Fibroblast of lung (primary cell): ENCODE measurements at regions not wholly inside any gene's neighbourhood (a gene's known extent, or its start where the extent isn't known, plus 50 kb on each side); places are given as distances from the start of the nearest gene placed in this dataset.

ENCODE experiments used
- DNase-seq, 2 donors: peaks; one replicate each; pipeline versions ENCODE4 v3.0.0 to v3.0.0-alpha.2; 2010; ENCODE audit warnings: low read depth in 2 of 2
- H2AFZ ChIP-seq: 2 replicates; pipeline ENCODE4 v1.5.1; 2012; ENCODE audit warnings: low read length, control low read depth, inconsistent platforms
- H3K27ac ChIP-seq: 2 replicates; pipeline ENCODE4 v1.5.1; 2011; ENCODE audit warnings: low read length, control low read depth; ENCODE audit not compliant: insufficient read depth
- H3K27me3 ChIP-seq: 2 replicates; pipeline ENCODE4 v1.5.1; 2011; ENCODE audit warnings: mild to moderate bottlenecking, low read length; ENCODE audit not compliant: control insufficient read depth, insufficient read depth
- H3K36me3 ChIP-seq: 2 replicates; pipeline ENCODE4 v1.5.1; 2011; ENCODE audit warnings: low read length; ENCODE audit not compliant: control insufficient read depth, insufficient read depth
- H3K4me1 ChIP-seq: 2 replicates; pipeline ENCODE4 v1.5.1; 2011; ENCODE audit warnings: low read length; ENCODE audit not compliant: control insufficient read depth, insufficient read depth; ENCODE audit errors: extremely low read depth
- H3K4me2 ChIP-seq: 2 replicates; pipeline ENCODE4 v1.5.1; 2011; ENCODE audit warnings: low read length, control low read depth; ENCODE audit not compliant: insufficient read depth; ENCODE audit errors: extremely low read depth
- H3K4me3 ChIP-seq, 4 experiments: fragments of 200-600 bp in 1 of 4; sonication (generic) in 1 of 4; replicated peaks in 1 of 4; 2 replicates each; pipeline ENCODE4 v1.5.1; 2011 to 2016; ENCODE audit warnings: low read length in 4 of 4, low read depth in 3 of 4, mild to moderate bottlenecking in 3 of 4, control low read depth in 2 of 4, inconsistent platforms in 1 of 4, mixed read lengths in 1 of 4; ENCODE audit not compliant: insufficient read depth in 1 of 4; ENCODE audit errors: control extremely low read depth in 1 of 4
- H3K79me2 ChIP-seq: 2 replicates; pipeline ENCODE4 v1.5.1; 2012; ENCODE audit warnings: mild to moderate bottlenecking, low read length, inconsistent platforms; ENCODE audit not compliant: control insufficient read depth, insufficient read depth
- H3K9ac ChIP-seq: 2 replicates; pipeline ENCODE4 v1.5.1; 2011; ENCODE audit warnings: mild to moderate bottlenecking, low read length, control low read depth; ENCODE audit not compliant: insufficient read depth
- H3K9me3 ChIP-seq: 2 replicates; pipeline ENCODE4 v1.5.1; 2012; ENCODE audit warnings: low read depth, low read length; ENCODE audit not compliant: control insufficient read depth, insufficient read depth
- H4K20me1 ChIP-seq: 2 replicates; pipeline ENCODE4 v1.5.1; 2011; ENCODE audit warnings: low read length; ENCODE audit not compliant: control insufficient read depth, insufficient read depth; ENCODE audit errors: extremely low read depth
- EZH2 ChIP-seq: IDR thresholded peaks from 2 replicates; pipeline ENCODE4 v1.5.1; 2012; ENCODE audit warnings: low read length, control low read depth, mild to moderate bottlenecking; ENCODE audit errors: missing control alignments
- TF ChIP-seq, protein P1 (sequence below), 2 donors: IDR thresholded peaks in 1 of 2; conservative IDR thresholded peaks in 1 of 2; 1 replicate in 1 of 2; 2 replicates in 1 of 2; pipeline ENCODE4 v1.5.1; 2011 to 2012; ENCODE audit warnings: low read length in 2 of 2, control low read depth in 1 of 2, inconsistent platforms in 1 of 2, low read depth in 1 of 2, mild to moderate bottlenecking in 1 of 2

DNA sequence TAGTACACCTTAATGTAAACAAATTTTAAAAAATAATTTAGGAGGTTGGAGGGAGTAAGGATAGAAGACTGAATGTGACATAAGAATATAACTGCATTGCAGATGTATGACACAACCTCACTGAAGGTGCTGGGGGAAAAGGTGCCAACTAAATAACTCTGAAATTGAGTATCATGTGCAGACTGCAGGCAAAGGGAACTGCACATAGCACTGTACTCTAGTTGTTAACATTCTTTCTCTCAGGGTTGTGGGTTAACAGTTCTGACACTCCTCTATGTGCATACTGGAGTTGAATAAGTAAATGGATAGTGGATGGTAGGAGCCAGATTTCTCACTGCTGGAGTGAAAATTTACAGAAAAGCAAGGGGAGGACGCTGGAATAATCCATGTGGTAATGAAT lies 451.9 kb upstream of the CDH4 start:
- Histone ChIP-seq H3K9ac (no peak overlapping the region), H3K4me1 (no peaks in the 10 kb centered on the region), H4K20me1 (no peaks in the 10 kb centered on the region), H2AFZ (no peak overlapping the region), H3K36me3 (no peaks in the 10 kb centered on the region), H3K9me3 (no peaks in the 10 kb centered on the region), H3K4me2 (no peak overlapping the region), H3K79me2 (no peaks in the 10 kb centered on the region), H3K27me3 (no peaks in the 10 kb centered on the region), H3K27ac (no peak overlapping the region), H3K4me3 (no peak overlapping the region)
- no peak for TF ChIP-seq EZH2
- TF ChIP-seq, protein P1, sequence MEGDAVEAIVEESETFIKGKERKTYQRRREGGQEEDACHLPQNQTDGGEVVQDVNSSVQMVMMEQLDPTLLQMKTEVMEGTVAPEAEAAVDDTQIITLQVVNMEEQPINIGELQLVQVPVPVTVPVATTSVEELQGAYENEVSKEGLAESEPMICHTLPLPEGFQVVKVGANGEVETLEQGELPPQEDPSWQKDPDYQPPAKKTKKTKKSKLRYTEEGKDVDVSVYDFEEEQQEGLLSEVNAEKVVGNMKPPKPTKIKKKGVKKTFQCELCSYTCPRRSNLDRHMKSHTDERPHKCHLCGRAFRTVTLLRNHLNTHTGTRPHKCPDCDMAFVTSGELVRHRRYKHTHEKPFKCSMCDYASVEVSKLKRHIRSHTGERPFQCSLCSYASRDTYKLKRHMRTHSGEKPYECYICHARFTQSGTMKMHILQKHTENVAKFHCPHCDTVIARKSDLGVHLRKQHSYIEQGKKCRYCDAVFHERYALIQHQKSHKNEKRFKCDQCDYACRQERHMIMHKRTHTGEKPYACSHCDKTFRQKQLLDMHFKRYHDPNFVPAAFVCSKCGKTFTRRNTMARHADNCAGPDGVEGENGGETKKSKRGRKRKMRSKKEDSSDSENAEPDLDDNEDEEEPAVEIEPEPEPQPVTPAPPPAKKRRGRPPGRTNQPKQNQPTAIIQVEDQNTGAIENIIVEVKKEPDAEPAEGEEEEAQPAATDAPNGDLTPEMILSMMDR (conservative IDR thresholded peaks at IDR 0.05 in 1 of 2, IDR thresholded peaks at IDR 0.05 in 1 of 2; ENCODE audit: low read depth in 1 of 2, low read length in 2 of 2), result no peak
- DNase-seq, result no peak

DNA sequence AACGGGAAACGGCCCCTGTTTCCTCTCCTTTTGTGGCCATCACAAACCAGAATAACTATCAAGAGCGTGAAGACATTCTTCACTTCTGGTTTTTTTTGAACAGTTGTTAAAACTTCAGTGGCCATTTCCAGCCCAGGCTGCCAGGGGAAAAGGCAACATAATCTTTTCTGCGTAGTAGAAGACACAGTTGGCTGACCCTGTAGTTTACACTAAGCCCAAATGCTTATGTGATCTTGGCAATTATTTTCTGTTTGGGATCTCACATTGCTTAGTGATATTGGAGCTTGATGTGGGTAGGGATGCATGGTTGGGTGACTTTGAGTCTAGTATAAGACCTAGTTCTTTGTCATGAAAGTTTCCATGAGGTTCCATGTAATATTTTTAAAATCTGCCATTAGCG lies 449.4 kb upstream of the CDH4 start:
- TF ChIP-seq EZH2, result no peak
- TF ChIP-seq, protein P1 (conservative IDR thresholded peaks at IDR 0.05 in 1 of 2, IDR thresholded peaks at IDR 0.05 in 1 of 2; ENCODE audit: low read depth in 1 of 2, low read length in 2 of 2), result no peak
- no peak overlapping the region for H3K4me2 ChIP-seq
- no peaks in the 10 kb centered on the region for H3K36me3 ChIP-seq
- no peaks in the 10 kb centered on the region for H3K4me1 ChIP-seq
- no peaks in the 10 kb centered on the region for H3K9me3 ChIP-seq
- H3K27ac ChIP-seq, result no peak overlapping the region
- no peaks in the 10 kb centered on the region for H3K27me3 ChIP-seq
- no peak overlapping the region for H3K4me3 ChIP-seq
- no peaks in the 10 kb centered on the region for H4K20me1 ChIP-seq
- DNase-seq, result no peak
- no peak overlapping the region for H2AFZ ChIP-seq
- no peak overlapping the region for H3K9ac ChIP-seq
- H3K79me2 ChIP-seq, result no peaks in the 10 kb centered on the region

DNA sequence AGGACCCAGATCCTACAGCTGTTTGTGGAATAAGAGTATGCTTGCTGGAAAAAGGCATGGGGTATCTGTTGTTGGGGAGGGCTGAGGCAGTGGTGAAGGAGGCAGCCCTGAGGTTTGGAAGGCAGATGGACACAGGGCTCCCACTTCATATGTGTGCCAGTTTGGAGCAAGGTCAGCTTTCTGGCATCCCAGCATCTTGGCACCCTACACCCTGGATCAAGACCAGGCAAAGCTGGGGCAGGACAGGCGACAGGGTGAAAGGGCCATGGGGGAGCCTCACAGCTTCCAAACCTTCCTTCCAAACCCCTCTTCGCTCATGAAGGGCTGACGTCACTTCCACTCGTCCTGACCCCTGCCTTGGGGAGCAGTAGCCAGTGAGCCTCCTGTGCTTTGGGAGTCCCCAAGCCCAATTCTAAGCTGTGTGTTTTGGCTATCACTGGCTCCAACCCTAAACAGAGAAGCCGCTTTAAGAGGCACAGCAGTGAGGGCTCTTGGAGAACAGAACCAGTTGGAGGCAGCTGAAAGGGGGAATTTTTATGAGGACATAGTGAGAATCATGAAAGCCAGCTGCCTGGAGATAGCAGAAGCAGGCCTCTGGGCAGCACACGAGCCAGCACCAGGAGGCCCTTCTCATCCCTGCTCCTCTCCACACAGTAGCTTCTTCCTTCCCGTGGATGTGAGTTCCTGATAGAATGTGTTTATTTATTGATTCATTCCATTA lies 448.6 kb upstream of the CDH4 start:
- H3K36me3 ChIP-seq, result no peaks in the 10 kb centered on the region
- no peak overlapping the region for H3K27ac ChIP-seq
- no peak overlapping the region for H3K9ac ChIP-seq
- no peaks in the 10 kb centered on the region for H3K9me3 ChIP-seq
- H3K27me3 ChIP-seq, result no peaks in the 10 kb centered on the region
- H4K20me1 ChIP-seq, result no peaks in the 10 kb centered on the region
- TF ChIP-seq EZH2, result no peak
- TF ChIP-seq, protein P1 (conservative IDR thresholded peaks at IDR 0.05 in 1 of 2, IDR thresholded peaks at IDR 0.05 in 1 of 2; ENCODE audit: low read depth in 1 of 2, low read length in 2 of 2), result no peak
- no peak overlapping the region for H3K4me2 ChIP-seq
- H3K79me2 ChIP-seq, result no peaks in the 10 kb centered on the region
- no peaks in the 10 kb centered on the region for H3K4me1 ChIP-seq
- no peak overlapping the region for H2AFZ ChIP-seq
- no peak for DNase-seq
- H3K4me3 ChIP-seq, result no peak overlapping the region
